ENCODE measurements at regions not wholly inside any gene's neighbourhood (a gene's known extent, or its start where the extent isn't known, plus 50 kb on each side); places are given as distances from the start of the nearest gene placed in this dataset.

GRCh38 chr3:177545964-177546363 is 348.7 kb upstream of the TBL1XR1 start (continued):
- TF ChIP-seq REST (IDR thresholded peaks at IDR 0.05): no peak
- TF ChIP-seq YY1 (IDR thresholded peaks at IDR 0.05): no peak
- no peak for TF ChIP-seq HNF4G (IDR thresholded peaks at IDR 0.05)
- no peak for TF ChIP-seq RXRA (IDR thresholded peaks at IDR 0.05)
- no peak for TF ChIP-seq SP1 (IDR thresholded peaks at IDR 0.05)
- TF ChIP-seq EGR1 (IDR thresholded peaks at IDR 0.05; ENCODE audit: low read depth in 2 of 2): no peak
- no peak for TF ChIP-seq RAD21 (IDR thresholded peaks at IDR 0.05)
- no peak for TF ChIP-seq NR2F2 (IDR thresholded peaks at IDR 0.05)

DNA sequence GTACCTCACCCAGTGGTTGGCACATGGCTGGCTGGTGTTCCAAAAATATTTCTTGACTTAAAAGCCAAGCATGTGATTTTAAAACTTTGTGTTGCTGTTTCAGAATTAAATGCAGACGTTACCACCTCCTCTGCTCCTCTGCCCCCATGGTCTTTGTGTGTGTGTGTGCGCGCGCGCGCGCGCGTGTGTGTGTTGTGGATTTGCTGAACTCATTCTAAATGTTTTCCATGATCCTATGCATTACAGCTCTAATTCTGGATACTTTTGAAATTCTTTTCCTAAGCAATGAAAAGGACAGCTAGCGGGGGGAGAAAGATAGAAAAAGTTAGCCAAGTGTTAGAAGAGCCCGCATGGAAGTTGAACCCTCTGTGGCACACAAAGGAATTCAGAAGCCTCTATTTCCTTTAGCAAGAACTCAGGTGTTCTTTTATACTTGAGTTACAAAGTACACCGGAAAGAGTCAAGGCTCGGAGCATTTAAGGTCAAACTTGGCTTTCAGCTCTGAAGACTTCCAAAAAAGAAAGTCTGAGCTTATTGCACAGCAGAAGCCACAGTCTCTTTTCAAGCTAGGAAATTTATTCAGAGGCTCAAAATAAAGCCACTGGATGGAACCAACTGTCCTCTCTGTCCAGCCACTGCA is 350.5 kb upstream of the TBL1XR1 start:
- Histone ChIP-seq H3K27me3 (ENCODE audit: control insufficient read depth in 4 of 4, insufficient read depth in 4 of 4, low read length in 3 of 4) (no peaks in the 10 kb centered on the region), H3K27ac (ENCODE audit: low read depth in 1 of 2, low read length in 2 of 2) (no peak overlapping the region), H3K9ac (ENCODE audit: low read depth in 1 of 2, low read length in 2 of 2) (no peak overlapping the region), H3K36me3 (ENCODE audit: control insufficient read depth in 4 of 4, insufficient read depth in 3 of 4, low read depth in 1 of 4, low read length in 3 of 4) (no peaks in the 10 kb centered on the region), H3K9me3 (ENCODE audit: control insufficient read depth in 4 of 4, low read length in 3 of 4) (no peaks in the 10 kb centered on the region), H3K4me1 (ENCODE audit: control insufficient read depth in 4 of 4, insufficient read depth in 4 of 4, low read length in 3 of 4) (no peaks in the 10 kb centered on the region), H3K4me3 (ENCODE audit: low read depth in 1 of 3, low read length in 3 of 3) (no peak overlapping the region)
- no peak for DNase-seq (ENCODE audit: low spot score)
- no peak for TF ChIP-seq HNF4G (IDR thresholded peaks at IDR 0.05)
- no peak for TF ChIP-seq HNF4A (conservative IDR thresholded peaks at IDR 0.05)
- no peak for TF ChIP-seq RXRA (IDR thresholded peaks at IDR 0.05)
- no peak for TF ChIP-seq RAD21 (IDR thresholded peaks at IDR 0.05)
- TF ChIP-seq FOXA2 (IDR thresholded peaks at IDR 0.05): no peak
- no peak for TF ChIP-seq REST (IDR thresholded peaks at IDR 0.05)
- TF ChIP-seq NR2F2 (IDR thresholded peaks at IDR 0.05): no peak
- TF ChIP-seq MAX (IDR thresholded peaks at IDR 0.05): no peak
- TF ChIP-seq YY1 (IDR thresholded peaks at IDR 0.05): no peak
- TF ChIP-seq SP1 (IDR thresholded peaks at IDR 0.05): no peak
- TF ChIP-seq EGR1 (IDR thresholded peaks at IDR 0.05; ENCODE audit: low read depth in 2 of 2): no peak
- no peak for TF ChIP-seq JUND (IDR thresholded peaks at IDR 0.05)
- TF ChIP-seq, protein P1, sequence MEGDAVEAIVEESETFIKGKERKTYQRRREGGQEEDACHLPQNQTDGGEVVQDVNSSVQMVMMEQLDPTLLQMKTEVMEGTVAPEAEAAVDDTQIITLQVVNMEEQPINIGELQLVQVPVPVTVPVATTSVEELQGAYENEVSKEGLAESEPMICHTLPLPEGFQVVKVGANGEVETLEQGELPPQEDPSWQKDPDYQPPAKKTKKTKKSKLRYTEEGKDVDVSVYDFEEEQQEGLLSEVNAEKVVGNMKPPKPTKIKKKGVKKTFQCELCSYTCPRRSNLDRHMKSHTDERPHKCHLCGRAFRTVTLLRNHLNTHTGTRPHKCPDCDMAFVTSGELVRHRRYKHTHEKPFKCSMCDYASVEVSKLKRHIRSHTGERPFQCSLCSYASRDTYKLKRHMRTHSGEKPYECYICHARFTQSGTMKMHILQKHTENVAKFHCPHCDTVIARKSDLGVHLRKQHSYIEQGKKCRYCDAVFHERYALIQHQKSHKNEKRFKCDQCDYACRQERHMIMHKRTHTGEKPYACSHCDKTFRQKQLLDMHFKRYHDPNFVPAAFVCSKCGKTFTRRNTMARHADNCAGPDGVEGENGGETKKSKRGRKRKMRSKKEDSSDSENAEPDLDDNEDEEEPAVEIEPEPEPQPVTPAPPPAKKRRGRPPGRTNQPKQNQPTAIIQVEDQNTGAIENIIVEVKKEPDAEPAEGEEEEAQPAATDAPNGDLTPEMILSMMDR (IDR thresholded peaks at IDR 0.05; ENCODE audit: low read depth, low read length, missing input control): no peak
- TF ChIP-seq TAF1 (conservative IDR thresholded peaks at IDR 0.05): no peak
- TF ChIP-seq GABPA (IDR thresholded peaks at IDR 0.05 in 1 of 2, conservative IDR thresholded peaks at IDR 0.05 in 1 of 2): no peak
- no peak for TF ChIP-seq FOXA1 (IDR thresholded peaks at IDR 0.05)
- TF ChIP-seq, protein P2, sequence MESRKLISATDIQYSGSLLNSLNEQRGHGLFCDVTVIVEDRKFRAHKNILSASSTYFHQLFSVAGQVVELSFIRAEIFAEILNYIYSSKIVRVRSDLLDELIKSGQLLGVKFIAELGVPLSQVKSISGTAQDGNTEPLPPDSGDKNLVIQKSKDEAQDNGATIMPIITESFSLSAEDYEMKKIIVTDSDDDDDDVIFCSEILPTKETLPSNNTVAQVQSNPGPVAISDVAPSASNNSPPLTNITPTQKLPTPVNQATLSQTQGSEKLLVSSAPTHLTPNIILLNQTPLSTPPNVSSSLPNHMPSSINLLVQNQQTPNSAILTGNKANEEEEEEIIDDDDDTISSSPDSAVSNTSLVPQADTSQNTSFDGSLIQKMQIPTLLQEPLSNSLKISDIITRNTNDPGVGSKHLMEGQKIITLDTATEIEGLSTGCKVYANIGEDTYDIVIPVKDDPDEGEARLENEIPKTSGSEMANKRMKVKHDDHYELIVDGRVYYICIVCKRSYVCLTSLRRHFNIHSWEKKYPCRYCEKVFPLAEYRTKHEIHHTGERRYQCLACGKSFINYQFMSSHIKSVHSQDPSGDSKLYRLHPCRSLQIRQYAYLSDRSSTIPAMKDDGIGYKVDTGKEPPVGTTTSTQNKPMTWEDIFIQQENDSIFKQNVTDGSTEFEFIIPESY (IDR thresholded peaks at IDR 0.05): no peak
- TF ChIP-seq, protein P3, sequence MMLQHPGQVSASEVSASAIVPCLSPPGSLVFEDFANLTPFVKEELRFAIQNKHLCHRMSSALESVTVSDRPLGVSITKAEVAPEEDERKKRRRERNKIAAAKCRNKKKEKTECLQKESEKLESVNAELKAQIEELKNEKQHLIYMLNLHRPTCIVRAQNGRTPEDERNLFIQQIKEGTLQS (IDR thresholded peaks at IDR 0.05): no peak
- 87% methylated on average over 13 of the region's 13 CpGs for WGBS
